Lower leg skin (tissue), 3 donors: ENCODE measurements at regions not wholly inside any gene's neighbourhood (a gene's known extent, or its start where the extent isn't known, plus 50 kb on each side); places are given as distances from the start of the nearest gene placed in this dataset.

Experiments used
- CTCF ChIP-seq, 3 donors: fragments of 450-650 bp; IDR thresholded peaks; one replicate each; pipeline ENCODE4 v1.5.1; 2016; ENCODE audit warnings: antibody characterized with exemption in 3 of 3, mild to moderate bottlenecking in 3 of 3, moderate library complexity in 2 of 3
- POLR2A ChIP-seq, 2 donors: fragments of 450-650 bp; IDR thresholded peaks; one replicate each; pipeline ENCODE4 v1.6.1; 2016 to 2017; ENCODE audit warnings: antibody characterized with exemption in 2 of 2, mild to moderate bottlenecking in 1 of 2, moderate library complexity in 1 of 2

- TF ChIP-seq CTCF (IDR thresholded peaks at IDR 0.05) = no peak
- no peak for TF ChIP-seq POLR2A (IDR thresholded peaks at IDR 0.05)
Observed at GRCh38 chr1:185530215-185530614, 204.0 kb upstream of the HMCN1 start.
